GM23338 (cell line): ENCODE measurements at regions not wholly inside any gene's neighbourhood (a gene's known extent, or its start where the extent isn't known, plus 50 kb on each side); places are given as distances from the start of the nearest gene placed in this dataset.

Source experiments
- ATAC-seq: fragments of 200-7000 bp; cut with Tn5 transposase; 3 replicates; pipeline ENCODE4 v1.9.1; 2020
- DNase-seq: peaks from one replicate; pipeline ENCODE4 v3.0.0-alpha.2; 2015; ENCODE audit warnings: low spot score
- H2AFZ ChIP-seq: fragments of 200-600 bp; sonication (generic); 2 replicates; pipeline ENCODE4 v1.8.0; 2016; ENCODE audit warnings: antibody characterized with exemption, mild to moderate bottlenecking, moderate library complexity
- H3F3A ChIP-seq: fragments of 200-600 bp; sonication (generic); replicated peaks from 2 replicates; pipeline ENCODE4 v1.8.0; 2017; ENCODE audit warnings: antibody characterized with exemption, mixed run types, low read depth
- H3K27ac ChIP-seq: fragments of 200-600 bp; sonication (generic); 2 replicates; pipeline ENCODE4 v1.6.1; 2016; ENCODE audit warnings: low read depth
- H3K27me3 ChIP-seq: fragments of 200-600 bp; sonication (generic); 2 replicates; pipeline ENCODE4 v1.8.0; 2016; ENCODE audit warnings: mild to moderate bottlenecking, mixed run types, moderate library complexity; ENCODE audit not compliant: insufficient read depth
- H3K36me3 ChIP-seq: fragments of 200-600 bp; sonication (generic); 2 replicates; pipeline ENCODE4 v1.8.0; 2016; ENCODE audit warnings: mild to moderate bottlenecking; ENCODE audit not compliant: insufficient read depth
- H3K4me1 ChIP-seq: fragments of 200-600 bp; sonication (generic); 2 replicates; pipeline ENCODE4 v1.8.0; 2016; ENCODE audit warnings: mild to moderate bottlenecking, moderate library complexity; ENCODE audit not compliant: insufficient read depth
- H3K4me2 ChIP-seq: fragments of 200-600 bp; sonication (generic); 2 replicates; pipeline ENCODE4 v1.7.1; 2017; ENCODE audit warnings: mixed run types
- H3K4me3 ChIP-seq: fragments of 200-600 bp; sonication (generic); 2 replicates; pipeline ENCODE4 v1.6.1; 2016; ENCODE audit warnings: mixed run types
- H3K79me2 ChIP-seq: fragments of 200-600 bp; sonication (generic); replicated peaks from 2 replicates; pipeline ENCODE4 v1.8.0; 2017; ENCODE audit warnings: mild to moderate bottlenecking; ENCODE audit not compliant: insufficient read depth
- H3K9me2 ChIP-seq: fragments of 200-600 bp; sonication (generic); 2 replicates; pipeline ENCODE4 v1.8.0; 2017; ENCODE audit not compliant: insufficient read depth
- H4K20me1 ChIP-seq: fragments of 200-600 bp; sonication (generic); replicated peaks from 2 replicates; pipeline ENCODE4 v1.8.0; 2017; ENCODE audit warnings: mild to moderate bottlenecking; ENCODE audit not compliant: insufficient read depth
- H3K27ac Mint-ChIP-seq: 2 replicates; pipeline ENCODE4 v1.8.0; 2020; ENCODE audit warnings: inconsistent platforms, mild to moderate bottlenecking, moderate library complexity, mixed read lengths
- H3K27me3 Mint-ChIP-seq: 3 replicates; pipeline ENCODE4 v1.8.0; 2022; ENCODE audit warnings: low read depth, mild to moderate bottlenecking, moderate library complexity, mixed read lengths, inconsistent platforms; ENCODE audit not compliant: insufficient read depth, poor library complexity
- H3K36me3 Mint-ChIP-seq: 3 replicates; pipeline ENCODE4 v1.8.0; 2021; ENCODE audit warnings: low read depth, mild to moderate bottlenecking, inconsistent platforms, moderate library complexity, mixed read lengths
- H3K4me1 Mint-ChIP-seq: 3 replicates; pipeline ENCODE4 v1.8.0; 2020; ENCODE audit warnings: mild to moderate bottlenecking, inconsistent platforms, mixed read lengths
- H3K4me3 Mint-ChIP-seq: 3 replicates; pipeline ENCODE4 v1.8.0; 2021; ENCODE audit warnings: moderate library complexity, mild to moderate bottlenecking, inconsistent platforms, mixed read lengths
- H3K9me3 Mint-ChIP-seq: 3 replicates; pipeline ENCODE4 v1.8.0; 2020; ENCODE audit warnings: moderate library complexity, mild to moderate bottlenecking, inconsistent platforms, mixed read lengths
- CREB1 ChIP-seq: fragments of 250-450 bp; sonication (Bioruptor Pico); IDR thresholded peaks from 2 replicates; pipeline ENCODE4 v1.5.0; 2020; ENCODE audit warnings: low read depth, mild to moderate bottlenecking, moderate library complexity
- EZH2 ChIP-seq: fragments of 200-600 bp; sonication (generic); IDR thresholded peaks from one replicate; pipeline ENCODE4 v1.8.0; 2017; ENCODE audit warnings: antibody characterized with exemption, mild to moderate bottlenecking, low read depth; ENCODE audit not compliant: unreplicated experiment
- EZH2phosphoT487 ChIP-seq: fragments of 200-600 bp; sonication (generic); IDR thresholded peaks from one replicate; pipeline ENCODE4 v1.8.1; 2018; ENCODE audit warnings: antibody characterized with exemption; ENCODE audit not compliant: unreplicated experiment
- JUNB ChIP-seq: IDR thresholded peaks from one replicate; pipeline ENCODE4 v1.6.1; 2016; ENCODE audit warnings: antibody characterized with exemption; ENCODE audit not compliant: unreplicated experiment
- NANOG ChIP-seq: IDR thresholded peaks from 2 replicates; pipeline ENCODE4 v1.6.1; 2016; ENCODE audit warnings: antibody characterized with exemption, borderline replicate concordance
- POLR2AphosphoS5 ChIP-seq: IDR thresholded peaks from 2 replicates; pipeline ENCODE4 v1.6.1; 2016; ENCODE audit warnings: antibody characterized with exemption, low read depth
- STAT1 ChIP-seq: IDR thresholded peaks from one replicate; pipeline ENCODE4 v1.6.1; 2016; ENCODE audit warnings: antibody characterized with exemption; ENCODE audit not compliant: unreplicated experiment
- ZNF114 ChIP-seq: fragments of 250-450 bp; sonication (Bioruptor Pico); IDR thresholded peaks from 2 replicates; pipeline ENCODE4 v1.5.0; 2020; ENCODE audit warnings: mild to moderate bottlenecking, moderate library complexity
- ZNF331 ChIP-seq: fragments of 250-450 bp; sonication (Bioruptor Pico); IDR thresholded peaks from 2 replicates; pipeline ENCODE4 v1.5.0; 2020; ENCODE audit warnings: low read depth, mild to moderate bottlenecking, moderate library complexity
- TF ChIP-seq, protein P1 (sequence below), 2 experiments: fragments of 200-600 bp in 1 of 2; sonication (generic) in 1 of 2; conservative IDR thresholded peaks; 2 replicates each; pipeline versions ENCODE4 v1.5.1 to v1.6.1; 2016 to 2017; ENCODE audit warnings: antibody characterized with exemption in 2 of 2, low read depth in 2 of 2, mild to moderate bottlenecking in 2 of 2, moderate library complexity in 1 of 2
- TF ChIP-seq, protein P2 (sequence below): fragments of 250-450 bp; sonication (Bioruptor Pico); IDR thresholded peaks from 2 replicates; pipeline ENCODE4 v1.5.0; 2020; ENCODE audit warnings: mild to moderate bottlenecking, moderate library complexity
- TF ChIP-seq, protein P3 (sequence below): IDR thresholded peaks from 2 replicates; pipeline ENCODE4 v1.6.1; 2016; ENCODE audit warnings: antibody characterized with exemption
- TF ChIP-seq, protein P4 (sequence below): IDR thresholded peaks from one replicate; pipeline ENCODE4 v1.6.1; 2018; ENCODE audit warnings: antibody characterized with exemption; ENCODE audit not compliant: unreplicated experiment

DNA sequence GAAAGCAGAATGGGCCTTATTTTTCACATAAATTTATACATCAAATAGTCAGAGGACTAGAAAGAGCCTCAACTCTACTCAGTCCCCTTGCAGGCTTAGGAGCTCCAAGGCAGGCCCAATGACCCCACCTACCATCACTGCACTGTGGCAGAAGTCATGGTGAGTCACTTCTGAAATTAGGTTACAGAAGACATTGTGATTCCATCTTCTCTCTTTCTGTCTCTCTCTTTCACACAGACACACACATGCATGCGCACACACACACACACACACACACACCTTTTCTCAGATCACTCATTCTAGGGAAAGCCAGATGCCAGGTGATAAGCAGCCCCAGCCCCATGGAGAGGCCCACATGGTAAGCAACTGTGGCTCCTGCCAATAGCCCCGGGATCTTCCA is 103.8 kb downstream of the C6orf118 start:
- Histone ChIP-seq H2AFZ (no peak overlapping the region), H3K4me3 (no peak overlapping the region), H3K79me2 (no peaks in the 10 kb centered on the region), H3K27me3 (no peaks in the 10 kb centered on the region), H3K27ac (no peak overlapping the region), H4K20me1 (no peaks in the 10 kb centered on the region), H3K4me1 (no peaks in the 10 kb centered on the region), H3K9me2 (0 out of 2 replicates have a peak, but pooled peaks cover 5% of the 10 kb centered on the region), H3K36me3 (no peaks in the 10 kb centered on the region), H3K4me2 (no peak overlapping the region), H3F3A (no peaks in the 10 kb centered on the region)
- no peaks in the 10 kb centered on the region for H3K27me3 Mint-ChIP-seq
- no peak overlapping the region for H3K4me3 Mint-ChIP-seq
- ATAC-seq: no peak
- no peak for DNase-seq
- TF ChIP-seq, protein P1, sequence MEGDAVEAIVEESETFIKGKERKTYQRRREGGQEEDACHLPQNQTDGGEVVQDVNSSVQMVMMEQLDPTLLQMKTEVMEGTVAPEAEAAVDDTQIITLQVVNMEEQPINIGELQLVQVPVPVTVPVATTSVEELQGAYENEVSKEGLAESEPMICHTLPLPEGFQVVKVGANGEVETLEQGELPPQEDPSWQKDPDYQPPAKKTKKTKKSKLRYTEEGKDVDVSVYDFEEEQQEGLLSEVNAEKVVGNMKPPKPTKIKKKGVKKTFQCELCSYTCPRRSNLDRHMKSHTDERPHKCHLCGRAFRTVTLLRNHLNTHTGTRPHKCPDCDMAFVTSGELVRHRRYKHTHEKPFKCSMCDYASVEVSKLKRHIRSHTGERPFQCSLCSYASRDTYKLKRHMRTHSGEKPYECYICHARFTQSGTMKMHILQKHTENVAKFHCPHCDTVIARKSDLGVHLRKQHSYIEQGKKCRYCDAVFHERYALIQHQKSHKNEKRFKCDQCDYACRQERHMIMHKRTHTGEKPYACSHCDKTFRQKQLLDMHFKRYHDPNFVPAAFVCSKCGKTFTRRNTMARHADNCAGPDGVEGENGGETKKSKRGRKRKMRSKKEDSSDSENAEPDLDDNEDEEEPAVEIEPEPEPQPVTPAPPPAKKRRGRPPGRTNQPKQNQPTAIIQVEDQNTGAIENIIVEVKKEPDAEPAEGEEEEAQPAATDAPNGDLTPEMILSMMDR (conservative IDR thresholded peaks at IDR 0.05; ENCODE audit: low read depth in 2 of 2): no peak
- TF ChIP-seq NANOG: no peak
- TF ChIP-seq, protein P2, sequence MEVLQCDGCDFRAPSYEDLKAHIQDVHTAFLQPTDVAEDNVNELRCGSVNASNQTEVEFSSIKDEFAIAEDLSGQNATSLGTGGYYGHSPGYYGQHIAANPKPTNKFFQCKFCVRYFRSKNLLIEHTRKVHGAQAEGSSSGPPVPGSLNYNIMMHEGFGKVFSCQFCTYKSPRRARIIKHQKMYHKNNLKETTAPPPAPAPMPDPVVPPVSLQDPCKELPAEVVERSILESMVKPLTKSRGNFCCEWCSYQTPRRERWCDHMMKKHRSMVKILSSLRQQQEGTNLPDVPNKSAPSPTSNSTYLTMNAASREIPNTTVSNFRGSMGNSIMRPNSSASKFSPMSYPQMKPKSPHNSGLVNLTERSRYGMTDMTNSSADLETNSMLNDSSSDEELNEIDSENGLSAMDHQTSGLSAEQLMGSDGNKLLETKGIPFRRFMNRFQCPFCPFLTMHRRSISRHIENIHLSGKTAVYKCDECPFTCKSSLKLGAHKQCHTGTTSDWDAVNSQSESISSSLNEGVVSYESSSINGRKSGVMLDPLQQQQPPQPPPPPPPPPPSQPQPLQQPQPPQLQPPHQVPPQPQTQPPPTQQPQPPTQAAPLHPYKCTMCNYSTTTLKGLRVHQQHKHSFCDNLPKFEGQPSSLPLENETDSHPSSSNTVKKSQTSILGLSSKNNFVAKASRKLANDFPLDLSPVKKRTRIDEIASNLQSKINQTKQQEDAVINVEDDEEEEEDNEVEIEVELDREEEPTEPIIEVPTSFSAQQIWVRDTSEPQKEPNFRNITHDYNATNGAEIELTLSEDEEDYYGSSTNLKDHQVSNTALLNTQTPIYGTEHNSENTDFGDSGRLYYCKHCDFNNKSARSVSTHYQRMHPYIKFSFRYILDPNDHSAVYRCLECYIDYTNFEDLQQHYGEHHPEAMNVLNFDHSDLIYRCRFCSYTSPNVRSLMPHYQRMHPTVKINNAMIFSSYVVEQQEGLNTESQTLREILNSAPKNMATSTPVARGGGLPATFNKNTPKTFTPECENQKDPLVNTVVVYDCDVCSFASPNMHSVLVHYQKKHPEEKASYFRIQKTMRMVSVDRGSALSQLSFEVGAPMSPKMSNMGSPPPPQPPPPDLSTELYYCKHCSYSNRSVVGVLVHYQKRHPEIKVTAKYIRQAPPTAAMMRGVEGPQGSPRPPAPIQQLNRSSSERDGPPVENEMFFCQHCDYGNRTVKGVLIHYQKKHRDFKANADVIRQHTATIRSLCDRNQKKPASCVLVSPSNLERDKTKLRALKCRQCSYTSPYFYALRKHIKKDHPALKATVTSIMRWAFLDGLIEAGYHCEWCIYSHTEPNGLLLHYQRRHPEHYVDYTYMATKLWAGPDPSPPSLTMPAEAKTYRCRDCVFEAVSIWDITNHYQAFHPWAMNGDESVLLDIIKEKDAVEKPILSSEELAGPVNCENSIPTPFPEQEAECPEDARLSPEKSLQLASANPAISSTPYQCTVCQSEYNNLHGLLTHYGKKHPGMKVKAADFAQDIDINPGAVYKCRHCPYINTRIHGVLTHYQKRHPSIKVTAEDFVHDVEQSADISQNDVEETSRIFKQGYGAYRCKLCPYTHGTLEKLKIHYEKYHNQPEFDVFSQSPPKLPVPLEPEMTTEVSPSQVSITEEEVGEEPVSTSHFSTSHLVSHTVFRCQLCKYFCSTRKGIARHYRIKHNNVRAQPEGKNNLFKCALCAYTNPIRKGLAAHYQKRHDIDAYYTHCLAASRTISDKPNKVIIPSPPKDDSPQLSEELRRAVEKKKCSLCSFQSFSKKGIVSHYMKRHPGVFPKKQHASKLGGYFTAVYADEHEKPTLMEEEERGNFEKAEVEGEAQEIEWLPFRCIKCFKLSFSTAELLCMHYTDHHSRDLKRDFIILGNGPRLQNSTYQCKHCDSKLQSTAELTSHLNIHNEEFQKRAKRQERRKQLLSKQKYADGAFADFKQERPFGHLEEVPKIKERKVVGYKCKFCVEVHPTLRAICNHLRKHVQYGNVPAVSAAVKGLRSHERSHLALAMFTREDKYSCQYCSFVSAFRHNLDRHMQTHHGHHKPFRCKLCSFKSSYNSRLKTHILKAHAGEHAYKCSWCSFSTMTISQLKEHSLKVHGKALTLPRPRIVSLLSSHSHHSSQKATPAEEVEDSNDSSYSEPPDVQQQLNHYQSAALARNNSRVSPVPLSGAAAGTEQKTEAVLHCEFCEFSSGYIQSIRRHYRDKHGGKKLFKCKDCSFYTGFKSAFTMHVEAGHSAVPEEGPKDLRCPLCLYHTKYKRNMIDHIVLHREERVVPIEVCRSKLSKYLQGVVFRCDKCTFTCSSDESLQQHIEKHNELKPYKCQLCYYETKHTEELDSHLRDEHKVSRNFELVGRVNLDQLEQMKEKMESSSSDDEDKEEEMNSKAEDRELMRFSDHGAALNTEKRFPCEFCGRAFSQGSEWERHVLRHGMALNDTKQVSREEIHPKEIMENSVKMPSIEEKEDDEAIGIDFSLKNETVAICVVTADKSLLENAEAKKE (CRISPR knock-in tag): no peak
- TF ChIP-seq, protein P3, sequence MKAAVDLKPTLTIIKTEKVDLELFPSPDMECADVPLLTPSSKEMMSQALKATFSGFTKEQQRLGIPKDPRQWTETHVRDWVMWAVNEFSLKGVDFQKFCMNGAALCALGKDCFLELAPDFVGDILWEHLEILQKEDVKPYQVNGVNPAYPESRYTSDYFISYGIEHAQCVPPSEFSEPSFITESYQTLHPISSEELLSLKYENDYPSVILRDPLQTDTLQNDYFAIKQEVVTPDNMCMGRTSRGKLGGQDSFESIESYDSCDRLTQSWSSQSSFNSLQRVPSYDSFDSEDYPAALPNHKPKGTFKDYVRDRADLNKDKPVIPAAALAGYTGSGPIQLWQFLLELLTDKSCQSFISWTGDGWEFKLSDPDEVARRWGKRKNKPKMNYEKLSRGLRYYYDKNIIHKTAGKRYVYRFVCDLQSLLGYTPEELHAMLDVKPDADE: no peak
- TF ChIP-seq POLR2AphosphoS5: no peak
- no peak for TF ChIP-seq CREB1 (CRISPR knock-in tag)
- TF ChIP-seq ZNF114 (CRISPR knock-in tag): no peak
- no peak for TF ChIP-seq EZH2
- TF ChIP-seq JUNB: no peak
- no peak for TF ChIP-seq ZNF331
- TF ChIP-seq, protein P4, sequence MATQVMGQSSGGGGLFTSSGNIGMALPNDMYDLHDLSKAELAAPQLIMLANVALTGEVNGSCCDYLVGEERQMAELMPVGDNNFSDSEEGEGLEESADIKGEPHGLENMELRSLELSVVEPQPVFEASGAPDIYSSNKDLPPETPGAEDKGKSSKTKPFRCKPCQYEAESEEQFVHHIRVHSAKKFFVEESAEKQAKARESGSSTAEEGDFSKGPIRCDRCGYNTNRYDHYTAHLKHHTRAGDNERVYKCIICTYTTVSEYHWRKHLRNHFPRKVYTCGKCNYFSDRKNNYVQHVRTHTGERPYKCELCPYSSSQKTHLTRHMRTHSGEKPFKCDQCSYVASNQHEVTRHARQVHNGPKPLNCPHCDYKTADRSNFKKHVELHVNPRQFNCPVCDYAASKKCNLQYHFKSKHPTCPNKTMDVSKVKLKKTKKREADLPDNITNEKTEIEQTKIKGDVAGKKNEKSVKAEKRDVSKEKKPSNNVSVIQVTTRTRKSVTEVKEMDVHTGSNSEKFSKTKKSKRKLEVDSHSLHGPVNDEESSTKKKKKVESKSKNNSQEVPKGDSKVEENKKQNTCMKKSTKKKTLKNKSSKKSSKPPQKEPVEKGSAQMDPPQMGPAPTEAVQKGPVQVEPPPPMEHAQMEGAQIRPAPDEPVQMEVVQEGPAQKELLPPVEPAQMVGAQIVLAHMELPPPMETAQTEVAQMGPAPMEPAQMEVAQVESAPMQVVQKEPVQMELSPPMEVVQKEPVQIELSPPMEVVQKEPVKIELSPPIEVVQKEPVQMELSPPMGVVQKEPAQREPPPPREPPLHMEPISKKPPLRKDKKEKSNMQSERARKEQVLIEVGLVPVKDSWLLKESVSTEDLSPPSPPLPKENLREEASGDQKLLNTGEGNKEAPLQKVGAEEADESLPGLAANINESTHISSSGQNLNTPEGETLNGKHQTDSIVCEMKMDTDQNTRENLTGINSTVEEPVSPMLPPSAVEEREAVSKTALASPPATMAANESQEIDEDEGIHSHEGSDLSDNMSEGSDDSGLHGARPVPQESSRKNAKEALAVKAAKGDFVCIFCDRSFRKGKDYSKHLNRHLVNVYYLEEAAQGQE: no peak
- TF ChIP-seq STAT1: no peak
- no peak for TF ChIP-seq EZH2phosphoT487
- peaks cover 20% of the 10 kb centered on the region for H3K9me3 Mint-ChIP-seq
- no peaks in the 10 kb centered on the region for H3K4me1 Mint-ChIP-seq
- H3K36me3 Mint-ChIP-seq: no peaks in the 10 kb centered on the region
- H3K27ac Mint-ChIP-seq: peak overlapping the region; percentile 65; the same call in 1 of the 2 replicates
